Breast epithelium (tissue), 4 donors: ENCODE measurements at regions not wholly inside any gene's neighbourhood (a gene's known extent, or its start where the extent isn't known, plus 50 kb on each side); places are given as distances from the start of the nearest gene placed in this dataset.
"Not testable (repeated sequence)": the region's sequence is repeated elsewhere in the genome, so short reads cannot be mapped to it uniquely, and the experiment has no call there.

Source experiments
- DNase-seq, 2 donors: peaks; one replicate each; pipeline ENCODE4 v3.0.0-alpha.2; 2019; ENCODE audit warnings: low spot score in 2 of 2
- H3K27ac ChIP-seq, 2 donors: fragments of 200-600 bp; sonication (generic) in 1 of 2; one replicate each; pipeline ENCODE4 v1.5.1; 2016 to 2019; ENCODE audit warnings: mild to moderate bottlenecking in 1 of 2
- H3K27me3 ChIP-seq, 2 donors: fragments of 200-600 bp; sonication (generic) in 1 of 2; one replicate each; pipeline versions ENCODE4 v1.5.1 to v1.6.0; 2017 to 2019; ENCODE audit warnings: control low read depth in 1 of 2, mild to moderate bottlenecking in 1 of 2
- H3K36me3 ChIP-seq: fragments of 200-600 bp; one replicate; pipeline ENCODE4 v1.5.1; 2019
- H3K4me1 ChIP-seq, 2 donors: fragments of 200-600 bp; sonication (generic); one replicate each; pipeline ENCODE4 v1.5.1; 2016 to 2019; ENCODE audit warnings: control low read depth in 1 of 2
- H3K4me3 ChIP-seq, 3 donors: fragments of 200-600 bp; sonication (generic); 1 replicate in 2 of 3; 2 replicates in 1 of 3; pipeline ENCODE4 v1.5.1; 2016 to 2019; ENCODE audit warnings: mild to moderate bottlenecking in 3 of 3, moderate library complexity in 2 of 3
- H3K9me3 ChIP-seq, 2 donors: fragments of 200-600 bp; sonication (generic) in 1 of 2; one replicate each; pipeline ENCODE4 v1.5.1; 2016 to 2019; ENCODE audit warnings: control low read depth in 1 of 2
- POLR2A ChIP-seq: fragments of 450-650 bp; IDR thresholded peaks from one replicate; pipeline ENCODE4 v1.6.1; 2016; ENCODE audit warnings: antibody characterized with exemption, mild to moderate bottlenecking, moderate library complexity
- POLR2AphosphoS5 ChIP-seq, 3 donors: sonication (generic); formaldehyde crosslinking; IDR thresholded peaks; one replicate each; pipeline ENCODE4 v1.6.1; 2017; ENCODE audit warnings: antibody characterized with exemption in 3 of 3
- intact Hi-C: fragments of 100-400 bp; cut with DNase I; formaldehyde crosslinking; loops from one replicate; pipeline ENCODE4 v1.15.1; 2023; ENCODE audit warnings: low total_unique reads
- TF ChIP-seq, protein P1 (sequence below), 3 donors: fragments of 450-650 bp; IDR thresholded peaks; one replicate each; pipeline ENCODE4 v1.5.1; 2016 to 2017; ENCODE audit warnings: antibody characterized with exemption in 3 of 3, mild to moderate bottlenecking in 3 of 3, moderate library complexity in 3 of 3

DNA sequence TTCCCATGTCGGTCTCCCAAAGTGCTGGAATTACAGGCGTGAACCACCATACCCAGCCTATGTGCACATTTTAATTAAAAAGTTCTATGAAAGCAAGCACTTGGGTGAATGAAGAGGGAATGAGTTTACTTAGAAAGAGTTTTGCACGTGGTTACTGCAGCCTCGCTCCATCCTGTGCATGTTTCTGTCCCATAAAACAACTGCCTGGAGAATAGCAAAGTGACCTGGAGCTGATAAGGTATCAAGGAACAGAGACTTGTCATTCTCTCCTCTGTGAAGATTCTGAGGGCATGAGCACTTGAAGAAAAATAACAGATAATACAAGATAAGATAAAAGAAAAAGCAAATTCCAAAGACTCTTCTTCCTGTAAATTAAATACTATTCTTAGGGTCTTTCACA is 112.2 kb upstream of the JCAD start:
- TF ChIP-seq, protein P1, sequence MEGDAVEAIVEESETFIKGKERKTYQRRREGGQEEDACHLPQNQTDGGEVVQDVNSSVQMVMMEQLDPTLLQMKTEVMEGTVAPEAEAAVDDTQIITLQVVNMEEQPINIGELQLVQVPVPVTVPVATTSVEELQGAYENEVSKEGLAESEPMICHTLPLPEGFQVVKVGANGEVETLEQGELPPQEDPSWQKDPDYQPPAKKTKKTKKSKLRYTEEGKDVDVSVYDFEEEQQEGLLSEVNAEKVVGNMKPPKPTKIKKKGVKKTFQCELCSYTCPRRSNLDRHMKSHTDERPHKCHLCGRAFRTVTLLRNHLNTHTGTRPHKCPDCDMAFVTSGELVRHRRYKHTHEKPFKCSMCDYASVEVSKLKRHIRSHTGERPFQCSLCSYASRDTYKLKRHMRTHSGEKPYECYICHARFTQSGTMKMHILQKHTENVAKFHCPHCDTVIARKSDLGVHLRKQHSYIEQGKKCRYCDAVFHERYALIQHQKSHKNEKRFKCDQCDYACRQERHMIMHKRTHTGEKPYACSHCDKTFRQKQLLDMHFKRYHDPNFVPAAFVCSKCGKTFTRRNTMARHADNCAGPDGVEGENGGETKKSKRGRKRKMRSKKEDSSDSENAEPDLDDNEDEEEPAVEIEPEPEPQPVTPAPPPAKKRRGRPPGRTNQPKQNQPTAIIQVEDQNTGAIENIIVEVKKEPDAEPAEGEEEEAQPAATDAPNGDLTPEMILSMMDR (IDR thresholded peaks at IDR 0.05), result no peak
- TF ChIP-seq POLR2A, result no peak
- TF ChIP-seq POLR2AphosphoS5 (IDR thresholded peaks at IDR 0.05), result no peak
- Histone ChIP-seq H3K4me1 (no peaks in the 10 kb centered on the region), H3K27me3 (no peaks in the 10 kb centered on the region), H3K4me3 (no peak overlapping the region), H3K27ac (no peak overlapping the region), H3K36me3 (no peaks in the 10 kb centered on the region), H3K9me3 (no peaks in the 10 kb centered on the region)
- DNase-seq, result no peak
- intact Hi-C loops, result no loop called here

- Histone ChIP-seq H3K9me3 (no peaks in the 10 kb centered on the region), H3K27ac (no peak overlapping the region), H3K4me3 (no peak overlapping the region), H3K4me1 (no peaks in the 10 kb centered on the region), H3K27me3 (no peaks in the 10 kb centered on the region), H3K36me3 (no peaks in the 10 kb centered on the region)
- TF ChIP-seq POLR2A, result no peak
- TF ChIP-seq, protein P1 (IDR thresholded peaks at IDR 0.05), result no peak
- TF ChIP-seq POLR2AphosphoS5 (IDR thresholded peaks at IDR 0.05), result no peak
- DNase-seq, result no peak
- intact Hi-C loops, result no loop called here
Measured at GRCh38 chr10:30170814-30171213, 111.4 kb upstream of the JCAD start.

GRCh38 chr10:30170146-30170545 is 110.8 kb upstream of the JCAD start:
- intact Hi-C loops, result no loop called here
- Histone ChIP-seq H3K4me1 (no peaks in the 10 kb centered on the region), H3K36me3 (no peaks in the 10 kb centered on the region), H3K27me3 (no peaks in the 10 kb centered on the region), H3K4me3 (no peak overlapping the region), H3K27ac (peak overlapping the region in 1 of 2 donors; percentile 38), H3K9me3 (no peaks in the 10 kb centered on the region)
- DNase-seq, result no peak
- TF ChIP-seq POLR2AphosphoS5 (IDR thresholded peaks at IDR 0.05) (no peak), POLR2A (no peak)
- TF ChIP-seq, protein P1 (IDR thresholded peaks at IDR 0.05), result no peak

GRCh38 chr10:30169342-30169741 is 110.0 kb upstream of the JCAD start:
- no peaks in the 10 kb centered on the region for H3K36me3 ChIP-seq
- no peak for TF ChIP-seq POLR2A
- TF ChIP-seq, protein P1 (IDR thresholded peaks at IDR 0.05), result no peak
- TF ChIP-seq POLR2AphosphoS5 (IDR thresholded peaks at IDR 0.05), result no peak
- intact Hi-C loops, result no loop called here
- H3K9me3 ChIP-seq, result no peaks in the 10 kb centered on the region
- H3K4me1 ChIP-seq, result no peaks in the 10 kb centered on the region
- H3K4me3 ChIP-seq, result no peak overlapping the region
- no peak overlapping the region for H3K27ac ChIP-seq
- DNase-seq, result no peak
- no peaks in the 10 kb centered on the region for H3K27me3 ChIP-seq

DNA sequence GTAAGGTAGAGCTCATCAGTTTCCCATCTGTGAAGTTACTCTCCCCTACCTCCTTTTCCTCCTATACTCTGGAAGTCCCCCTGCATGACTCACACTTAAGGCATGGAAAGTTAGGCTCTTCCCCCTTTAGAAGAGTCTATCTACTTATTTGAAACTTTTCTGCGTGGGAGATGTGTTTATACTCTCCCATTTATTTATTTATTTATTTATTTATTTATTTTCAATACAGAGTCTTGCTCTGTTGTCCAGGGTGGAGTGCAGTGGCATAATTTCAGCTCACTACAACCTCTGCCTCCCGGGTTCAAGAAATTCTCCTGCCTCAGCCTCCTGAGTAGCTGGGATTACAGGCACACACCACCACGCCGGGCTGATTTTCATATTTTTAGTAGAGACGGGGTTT is 107.5 kb upstream of the JCAD start:
- Histone ChIP-seq H3K36me3 (no peaks in the 10 kb centered on the region), H3K4me1 (no peaks in the 10 kb centered on the region), H3K27me3 (no peaks in the 10 kb centered on the region), H3K27ac (no peak overlapping the region), H3K9me3 (no peaks in the 10 kb centered on the region), H3K4me3 (no peak overlapping the region)
- no peak for DNase-seq
- TF ChIP-seq POLR2AphosphoS5 (IDR thresholded peaks at IDR 0.05) (no peak), POLR2A (no peak)
- TF ChIP-seq, protein P1 (IDR thresholded peaks at IDR 0.05), result no peak
- intact Hi-C loops, result no loop called here

DNA sequence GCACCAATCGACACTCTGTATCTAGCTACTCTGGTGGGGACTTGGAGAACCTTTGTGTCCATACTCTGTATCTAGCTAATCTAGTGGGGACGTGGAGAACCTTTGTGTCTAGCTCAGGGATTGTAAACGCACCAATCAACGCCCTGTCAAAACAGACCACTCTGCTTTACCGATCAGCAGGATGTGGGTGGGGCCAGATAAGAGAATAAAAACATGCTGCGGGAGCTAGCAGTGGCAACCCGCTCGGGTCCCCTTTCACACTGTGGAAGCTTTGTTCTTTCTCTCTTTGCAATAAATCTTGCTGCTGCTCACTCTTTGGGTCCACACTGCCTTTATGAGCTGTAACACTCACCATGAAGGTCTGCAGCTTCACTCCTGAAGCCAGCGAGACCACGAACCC is 104.0 kb upstream of the JCAD start:
- DNase-seq, H3K27ac ChIP-seq, H3K4me1 ChIP-seq, H3K4me3 ChIP-seq, intact Hi-C loops, H3K36me3 ChIP-seq, H3K9me3 ChIP-seq, H3K27me3 ChIP-seq: not testable (repeated sequence)

DNA sequence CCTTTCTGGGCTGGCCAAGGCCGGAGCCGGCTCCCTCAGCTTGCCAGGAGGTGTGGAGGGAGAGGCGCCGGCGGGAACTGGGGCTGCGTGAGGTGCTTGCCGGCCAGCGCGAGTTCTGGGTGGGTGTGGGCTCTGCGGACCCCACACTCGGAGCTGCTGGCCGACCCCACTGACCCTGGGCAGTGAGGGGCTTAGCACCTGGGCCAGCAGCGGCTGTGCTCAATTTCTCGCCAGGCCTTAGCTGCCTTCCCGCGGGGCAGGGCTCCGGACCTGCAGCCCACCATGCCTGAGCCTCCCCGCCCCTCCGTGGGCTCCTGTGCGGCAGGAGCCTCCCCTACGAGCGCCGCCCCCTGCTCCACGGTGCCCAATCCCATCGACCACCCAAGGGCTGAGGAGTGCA is 103.4 kb upstream of the JCAD start:
- H3K27ac ChIP-seq, H3K9me3 ChIP-seq, H3K4me1 ChIP-seq, intact Hi-C loops, DNase-seq, H3K36me3 ChIP-seq, H3K27me3 ChIP-seq, H3K4me3 ChIP-seq: not testable (repeated sequence)
